T-helper 2 cell (primary cell): ENCODE measurements at regions not wholly inside any gene's neighbourhood (a gene's known extent, or its start where the extent isn't known, plus 50 kb on each side); places are given as distances from the start of the nearest gene placed in this dataset.

Experiments
- DNase-seq, 5 experiments: peaks; one replicate each; pipeline versions ENCODE4 v3.0.0 to v3.0.0-alpha.2; 2012 to 2022

GRCh38 chr6:63371104-63371715 lies 51.4 kb upstream of the LGSN start:
- DNase-seq = no peak

DNA sequence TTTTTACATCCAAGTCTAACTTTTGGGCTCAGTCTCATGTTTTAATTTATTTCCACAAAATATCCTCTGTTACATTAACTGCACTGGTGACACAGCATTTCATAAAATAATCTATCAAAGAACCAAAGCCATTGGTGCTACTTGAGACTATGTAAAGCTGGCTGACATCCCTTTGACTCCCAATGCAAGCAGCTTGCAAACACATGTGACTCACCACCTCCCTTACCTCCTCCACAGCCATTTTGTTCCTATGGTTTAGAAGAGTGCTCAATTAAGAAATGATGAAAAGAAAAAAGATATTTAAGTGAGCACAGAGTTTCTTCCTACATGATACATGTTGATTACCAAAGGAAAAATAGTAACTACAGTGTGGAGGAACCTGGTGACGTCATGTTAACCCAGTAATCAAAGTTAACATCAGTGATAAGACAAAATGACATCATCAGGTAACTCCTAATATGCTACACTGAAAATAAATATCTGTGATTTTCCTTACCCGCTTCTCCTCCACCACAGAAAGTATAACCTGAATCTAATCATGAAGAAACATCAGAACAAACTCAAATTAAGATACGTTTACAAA lies 53.3 kb upstream of the LGSN start:
- no peak for DNase-seq

DNA sequence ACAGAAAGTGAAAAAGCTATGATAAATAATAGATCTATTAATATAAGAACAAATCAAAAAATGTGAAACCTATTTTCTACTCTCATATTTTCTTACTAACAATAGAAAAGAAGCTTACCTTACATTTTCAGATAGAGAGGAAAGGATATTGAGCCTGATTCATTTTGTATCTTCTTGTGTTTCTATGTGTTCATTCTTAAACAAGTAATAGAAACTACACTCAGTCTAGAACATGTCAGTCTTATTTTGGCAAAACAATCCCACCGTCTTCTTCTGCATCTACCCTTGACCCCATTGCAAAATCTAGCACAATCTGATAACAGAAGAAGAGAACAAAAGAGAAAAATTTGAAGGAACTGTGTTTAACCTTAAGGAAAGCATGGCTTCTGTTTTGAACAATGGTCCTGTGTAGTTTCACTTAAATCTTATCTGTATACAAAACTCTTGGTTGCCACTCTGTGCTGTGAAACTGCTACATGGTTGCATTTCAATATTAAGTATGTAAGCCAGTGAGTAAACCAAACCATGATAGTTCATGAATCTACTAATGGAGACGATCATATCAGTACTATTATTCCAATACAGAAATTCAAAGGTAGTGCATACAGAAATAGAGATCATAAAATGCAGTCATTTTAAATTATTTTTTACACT lies 69.5 kb upstream of the LGSN start:
- DNase-seq = peak in 1 of 5 experiments; percentile 11

DNA sequence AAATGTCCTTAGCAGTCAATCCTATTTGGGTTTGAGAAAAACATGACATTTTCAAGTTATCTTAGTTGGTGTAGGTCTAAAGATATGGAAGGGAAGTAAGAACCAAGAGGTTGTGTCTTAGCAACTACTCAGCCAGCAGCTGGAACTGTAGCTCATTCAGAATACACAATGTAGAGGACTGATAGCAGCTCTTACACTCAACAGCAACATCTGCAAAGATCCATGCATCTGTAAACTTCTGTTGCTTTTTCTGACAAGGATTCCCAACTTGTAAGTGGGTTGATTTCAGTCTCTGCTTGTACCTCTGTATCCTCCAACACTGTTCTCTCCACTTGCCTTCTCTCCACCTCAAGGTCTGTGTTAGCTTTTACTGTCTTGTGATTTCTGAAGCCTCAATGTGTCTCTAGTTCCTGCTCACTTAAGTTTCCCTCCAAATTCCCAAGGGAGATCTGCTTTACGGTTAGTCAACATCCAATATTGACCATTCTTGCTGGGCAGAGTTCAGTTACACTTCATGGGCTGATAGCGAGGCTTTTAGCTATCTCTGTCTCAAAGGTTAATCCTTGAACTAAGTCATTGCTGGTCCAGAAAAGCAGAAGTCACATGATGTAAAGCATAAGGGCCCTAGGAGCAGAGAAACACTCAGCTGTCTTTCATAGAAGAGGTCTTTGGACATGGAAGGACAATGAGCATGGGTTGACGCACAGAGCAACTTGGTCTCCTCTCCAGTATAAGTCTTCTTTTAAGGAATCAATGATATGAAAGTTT lies 71.6 kb upstream of the LGSN start:
- no peak for DNase-seq

GRCh38 chr6:63392092-63392724 lies 72.4 kb upstream of the LGSN start:
- no peak for DNase-seq

GRCh38 chr6:63394656-63395308 lies 75.0 kb upstream of the LGSN start:
- DNase-seq = no peak

DNA sequence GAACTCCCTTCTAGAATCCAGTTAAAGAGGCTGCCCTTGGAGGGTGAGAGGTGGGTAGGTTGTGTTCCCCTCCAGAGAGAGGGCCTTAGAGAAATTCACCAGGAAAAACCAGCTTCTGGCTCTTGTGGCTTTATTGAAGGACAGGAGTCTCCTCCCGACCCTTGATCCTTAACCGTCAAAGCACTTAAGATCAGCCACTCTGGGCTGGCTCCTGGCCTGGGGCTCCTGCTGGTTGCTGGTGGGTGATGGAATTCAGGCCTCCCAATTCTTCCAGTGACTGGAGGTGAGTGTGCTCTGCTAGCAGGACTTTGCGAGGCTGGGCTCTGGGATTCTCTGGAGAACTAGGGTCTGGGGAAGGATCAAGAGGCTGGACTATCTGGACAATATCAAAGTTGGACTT lies 75.6 kb upstream of the LGSN start:
- DNase-seq = no peak

DNA sequence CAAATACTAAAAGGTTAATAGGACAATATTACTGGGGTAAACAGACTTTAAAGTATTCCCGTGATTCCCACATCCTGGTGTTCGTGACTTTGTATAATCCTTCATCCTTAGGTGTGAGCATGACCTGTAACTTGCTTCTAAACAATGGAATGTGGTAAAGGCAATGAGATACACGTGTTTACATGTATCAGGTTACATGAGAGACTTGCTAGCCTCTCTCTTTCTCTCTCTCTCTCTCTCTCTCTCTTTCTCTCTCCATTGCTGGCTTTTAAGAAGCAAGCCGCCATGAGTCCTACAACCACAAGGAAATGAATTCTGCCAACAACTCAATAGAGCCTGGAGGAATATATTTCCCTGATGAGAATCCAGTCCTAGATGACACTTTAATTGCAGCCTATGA lies 83.9 kb upstream of the LGSN start:
- DNase-seq = no peak

DNA sequence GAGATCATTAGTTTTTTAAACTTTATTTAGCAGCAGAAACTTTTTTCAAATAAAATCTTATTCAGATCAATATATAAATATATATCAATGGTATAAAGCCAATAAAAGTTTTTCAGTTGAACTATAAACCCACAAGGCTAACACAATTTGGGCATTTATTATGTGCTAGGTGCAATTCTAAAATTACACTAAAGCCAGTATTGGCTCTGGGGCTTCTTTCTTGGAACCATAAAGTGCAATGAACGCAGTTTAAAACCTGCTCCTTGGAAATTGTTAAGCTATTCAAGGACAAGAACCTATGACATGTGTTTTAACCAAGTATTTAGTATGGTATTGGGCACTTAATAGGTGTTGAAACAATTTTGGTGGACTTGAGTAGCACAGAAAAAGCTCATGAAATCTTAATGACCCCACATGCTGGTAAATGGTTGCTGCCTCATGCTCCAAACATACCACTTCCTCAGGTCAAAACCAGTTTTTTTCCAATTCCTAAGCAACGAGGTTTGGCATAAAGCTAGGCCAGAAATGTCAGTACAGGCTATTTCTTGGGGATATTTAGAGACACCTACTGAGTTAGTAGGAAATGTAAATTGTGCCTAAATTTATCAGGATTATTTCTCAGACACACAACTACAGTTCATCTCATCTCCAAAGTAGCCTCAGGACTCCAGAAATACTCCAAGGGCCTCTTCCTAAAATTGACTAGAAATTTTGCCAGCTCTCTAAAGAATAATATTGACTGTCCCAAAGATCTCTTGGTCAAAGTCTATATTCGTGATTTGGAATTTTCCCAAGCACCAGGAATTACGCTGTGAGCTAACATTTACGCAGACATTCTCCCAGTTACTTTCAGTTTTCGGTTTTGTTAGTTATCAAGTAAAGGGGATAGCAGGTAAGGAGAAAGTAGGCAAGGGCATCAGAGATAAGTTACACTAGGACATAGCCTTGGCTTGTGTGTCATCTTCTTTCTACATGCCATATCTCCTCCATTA lies 90.9 kb upstream of the LGSN start:
- DNase-seq = no peak

DNA sequence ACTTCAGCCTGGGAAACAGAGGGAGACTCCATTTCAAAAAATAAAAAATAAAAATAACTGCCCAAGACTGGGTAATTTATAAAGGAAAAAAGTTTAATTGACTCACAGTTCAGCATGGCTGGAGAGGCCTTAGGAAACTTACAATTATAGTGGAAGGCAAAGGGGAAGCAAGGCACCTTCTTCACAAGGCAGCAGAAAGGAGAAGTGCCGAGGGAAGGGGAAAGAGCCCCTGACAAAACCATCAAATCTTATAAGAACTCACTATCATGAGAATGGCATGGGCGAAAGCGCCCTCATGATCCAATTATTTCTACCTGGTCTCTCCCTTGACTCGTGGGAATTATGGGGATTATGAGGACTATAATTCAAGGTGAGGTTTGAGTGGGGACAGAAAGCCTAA lies 95.5 kb upstream of the LGSN start:
- DNase-seq = no peak

GRCh38 chr6:63418741-63419140 lies 99.0 kb upstream of the LGSN start:
- DNase-seq = no peak

- DNase-seq = no peak
Observed at GRCh38 chr6:63424636-63425035, 104.9 kb upstream of the LGSN start.

DNA sequence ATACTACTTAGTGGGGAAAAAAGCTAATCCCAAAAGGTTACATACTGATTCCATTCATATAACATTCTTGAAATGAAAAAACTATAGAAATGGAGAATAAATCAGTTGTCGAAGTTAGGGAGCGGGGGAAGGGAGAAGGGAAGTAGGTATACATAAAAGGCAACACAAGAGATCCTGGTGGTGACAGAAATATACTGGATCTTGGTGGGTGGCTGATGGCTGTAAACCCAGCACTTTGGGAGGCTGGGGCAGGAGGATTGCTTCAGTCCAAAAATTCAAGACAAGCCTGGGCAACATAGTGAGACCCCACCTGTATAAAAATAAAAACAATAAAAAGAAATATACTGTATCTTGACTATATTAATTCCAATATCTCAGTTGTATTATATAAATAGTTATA lies 105.7 kb upstream of the LGSN start:
- no peak for DNase-seq

DNA sequence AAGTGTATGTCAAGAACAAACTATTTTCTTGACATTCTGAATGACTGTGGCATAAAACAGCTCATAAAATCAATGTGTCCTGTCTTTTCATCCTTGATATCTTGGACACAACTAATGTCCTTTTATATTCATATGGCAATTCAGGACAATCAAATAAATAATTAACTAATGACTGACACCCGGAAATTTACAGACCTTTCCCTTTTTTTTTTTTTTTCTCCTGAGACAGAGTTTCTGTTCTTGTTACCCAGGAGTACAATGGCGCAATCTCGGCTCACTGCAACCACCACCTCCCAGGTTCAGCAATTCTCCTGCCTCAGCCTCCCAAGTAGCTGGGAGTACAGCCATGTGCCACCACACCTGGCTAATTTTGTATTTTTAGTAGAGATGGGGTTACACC lies 107.1 kb upstream of the LGSN start:
- DNase-seq = no peak

GRCh38 chr6:63427951-63428350 lies 108.2 kb upstream of the LGSN start:
- no peak for DNase-seq

GRCh38 chr6:63430985-63431519 lies 111.3 kb upstream of the LGSN start:
- DNase-seq = no peak

DNA sequence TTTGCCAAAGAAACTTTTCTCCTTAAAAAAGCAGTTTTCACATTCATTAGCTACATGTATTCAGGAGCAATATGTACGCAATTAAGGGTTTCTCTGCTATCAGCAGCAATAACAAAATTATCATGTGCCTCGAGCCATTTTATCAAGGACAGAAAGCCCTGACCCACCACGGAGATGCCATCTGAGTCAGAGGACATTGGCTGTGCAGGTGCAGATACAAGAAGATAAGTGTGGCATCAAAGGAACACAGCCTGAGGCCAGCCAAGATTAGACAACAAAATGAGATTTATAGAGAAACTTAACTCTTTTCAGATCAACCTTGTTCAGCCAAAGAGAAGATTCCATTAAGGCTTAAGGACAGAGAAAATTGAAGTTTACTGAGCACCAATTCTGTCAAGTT lies 115.2 kb upstream of the LGSN start:
- no peak for DNase-seq

DNA sequence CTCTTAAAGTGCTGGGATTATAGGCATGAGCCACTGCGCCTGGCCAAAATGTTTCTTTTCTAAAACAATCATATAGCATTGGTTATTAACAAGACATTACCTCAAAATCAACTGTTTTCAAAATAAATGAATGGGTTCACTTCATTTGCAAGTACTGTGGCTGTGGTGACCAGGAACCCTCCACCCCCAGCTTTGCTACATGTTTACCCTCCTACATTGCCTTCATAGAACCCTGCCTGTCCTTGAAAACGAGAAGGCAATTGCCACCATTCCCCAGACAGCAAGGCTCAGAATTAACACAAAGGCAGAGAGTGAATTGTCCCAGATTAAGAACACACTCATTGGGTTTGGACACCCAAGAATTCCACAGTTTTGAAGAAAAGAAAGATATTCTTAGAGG lies 116.6 kb upstream of the LGSN start:
- no peak for DNase-seq

GRCh38 chr6:63437058-63437457 lies 117.3 kb upstream of the LGSN start:
- DNase-seq = no peak

DNA sequence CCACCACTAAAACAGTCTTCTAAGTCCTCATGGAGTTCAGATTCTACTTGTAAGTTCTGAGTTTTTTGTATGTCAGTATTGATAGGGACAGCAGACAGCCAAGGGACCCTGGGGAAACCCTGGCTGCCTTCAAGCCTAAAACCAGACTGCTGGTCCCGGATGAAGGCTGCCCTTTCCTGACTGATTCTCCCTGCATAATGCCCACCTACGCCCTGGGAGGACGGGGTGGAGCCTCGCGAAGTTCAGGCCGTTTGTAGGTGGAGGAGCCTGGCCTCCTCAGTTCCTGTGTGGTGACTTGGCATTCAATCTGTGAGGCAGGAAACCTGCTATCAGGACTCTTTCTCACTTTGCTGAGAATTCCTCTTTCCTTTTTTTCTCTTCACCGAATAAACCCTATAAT lies 120.3 kb upstream of the LGSN start:
- no peak for DNase-seq

DNA sequence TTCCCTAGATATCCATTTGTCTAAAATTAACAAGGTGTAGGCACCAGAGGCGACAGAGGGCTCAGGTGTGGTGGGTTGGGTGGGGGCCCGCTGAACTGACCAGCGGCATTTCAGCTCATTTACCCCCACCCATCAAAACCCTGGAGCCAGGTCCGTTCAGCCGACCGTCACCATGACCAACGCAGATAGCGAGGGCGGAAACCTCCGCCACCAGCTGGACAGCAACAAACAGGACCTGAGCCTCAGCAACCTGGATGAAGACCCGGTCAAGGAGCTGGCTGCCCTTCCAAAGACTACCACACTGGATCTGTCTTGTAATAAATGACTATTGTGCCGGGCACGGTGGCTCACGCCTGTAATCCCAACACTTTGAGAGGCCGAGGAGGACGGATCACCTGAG lies 120.8 kb upstream of the LGSN start:
- no peak for DNase-seq
